SK-N-SH (cell line): ENCODE measurements at regions not wholly inside any gene's neighbourhood (a gene's known extent, or its start where the extent isn't known, plus 50 kb on each side); places are given as distances from the start of the nearest gene placed in this dataset.

Source experiments
- CHD2 ChIP-seq: fragments of 150-350 bp; IDR thresholded peaks from 2 replicates; pipeline ENCODE4 v1.6.1; 2018; ENCODE audit warnings: low read length; ENCODE audit not compliant: partially characterized antibody
- CTCF ChIP-seq: fragments of 200-600 bp; sonication (generic); IDR thresholded peaks from 2 replicates; pipeline ENCODE4 v1.6.1; 2017; ENCODE audit warnings: antibody characterized with exemption, mild to moderate bottlenecking, moderate library complexity
- NFIC ChIP-seq: IDR thresholded peaks from 2 replicates; pipeline ENCODE4 v1.4.0; 2012; ENCODE audit warnings: borderline replicate concordance
- RAD21 ChIP-seq: IDR thresholded peaks from 2 replicates; pipeline ENCODE4 v1.6.1; 2012; ENCODE audit warnings: mild to moderate bottlenecking, low read length
- RCOR1 ChIP-seq: fragments of 150-350 bp; IDR thresholded peaks from 2 replicates; pipeline ENCODE4 v1.6.1; 2017; ENCODE audit warnings: antibody characterized with exemption, low read length
- SIN3A ChIP-seq: IDR thresholded peaks from 2 replicates; pipeline ENCODE4 v1.6.1; 2012; ENCODE audit warnings: low read depth, mild to moderate bottlenecking, low read length, moderate library complexity, borderline replicate concordance

GRCh38 chr11:130760515-130761125, 155.7 kb downstream of the SNX19 start:
- no peak for TF ChIP-seq CTCF
- TF ChIP-seq SIN3A = no peak
- TF ChIP-seq RAD21 = no peak
- TF ChIP-seq RCOR1 = no peak
- TF ChIP-seq CHD2 = no peak
- no peak for TF ChIP-seq NFIC
